HFF-Myc (cell line): ENCODE measurements at regions not wholly inside any gene's neighbourhood (a gene's known extent, or its start where the extent isn't known, plus 50 kb on each side); places are given as distances from the start of the nearest gene placed in this dataset.

ENCODE experiments used
- DNase-seq: peaks from one replicate; pipeline ENCODE4 v3.0.0-alpha.2; 2011; ENCODE audit warnings: low read depth; ENCODE audit errors: extremely low read depth
- H3K4me3 ChIP-seq: replicated peaks from 2 replicates; pipeline ENCODE4 v1.5.1; 2011; ENCODE audit warnings: low read depth, mild to moderate bottlenecking, control low read depth, low read length
- CTCF ChIP-seq: IDR thresholded peaks from 2 replicates; pipeline ENCODE4 v1.5.1; 2012; ENCODE audit warnings: mild to moderate bottlenecking, low read depth, low read length, control low read depth; ENCODE audit errors: missing control alignments

GRCh38 chr1:82646888-82647287 is 846.2 kb downstream of the ADGRL2 start:
- no peak for TF ChIP-seq CTCF
- no peak overlapping the region for H3K4me3 ChIP-seq
- DNase-seq: no peak

GRCh38 chr1:82646336-82646735 is 845.6 kb downstream of the ADGRL2 start:
- no peak overlapping the region for H3K4me3 ChIP-seq
- no peak for DNase-seq
- no peak for TF ChIP-seq CTCF

- no peak overlapping the region for H3K4me3 ChIP-seq
- DNase-seq: no peak
- TF ChIP-seq CTCF: no peak
Observed at GRCh38 chr1:82644186-82644915, 843.6 kb downstream of the ADGRL2 start.

- DNase-seq: no peak
- H3K4me3 ChIP-seq: no peak overlapping the region
- TF ChIP-seq CTCF: no peak
Observed at GRCh38 chr1:82640352-82640751, 839.6 kb downstream of the ADGRL2 start.

- no peak for DNase-seq
- TF ChIP-seq CTCF: no peak
- no peak overlapping the region for H3K4me3 ChIP-seq
Observed at GRCh38 chr1:82634266-82634665, 833.5 kb downstream of the ADGRL2 start.

GRCh38 chr1:82632155-82632554 is 831.4 kb downstream of the ADGRL2 start:
- H3K4me3 ChIP-seq: no peak overlapping the region
- no peak for DNase-seq
- TF ChIP-seq CTCF: no peak

- TF ChIP-seq CTCF: no peak
- no peak overlapping the region for H3K4me3 ChIP-seq
- no peak for DNase-seq
Observed at GRCh38 chr1:82628887-82629286, 828.2 kb downstream of the ADGRL2 start.
